ENCODE measurements at regions not wholly inside any gene's neighbourhood (a gene's known extent, or its start where the extent isn't known, plus 50 kb on each side); places are given as distances from the start of the nearest gene placed in this dataset.

DNA sequence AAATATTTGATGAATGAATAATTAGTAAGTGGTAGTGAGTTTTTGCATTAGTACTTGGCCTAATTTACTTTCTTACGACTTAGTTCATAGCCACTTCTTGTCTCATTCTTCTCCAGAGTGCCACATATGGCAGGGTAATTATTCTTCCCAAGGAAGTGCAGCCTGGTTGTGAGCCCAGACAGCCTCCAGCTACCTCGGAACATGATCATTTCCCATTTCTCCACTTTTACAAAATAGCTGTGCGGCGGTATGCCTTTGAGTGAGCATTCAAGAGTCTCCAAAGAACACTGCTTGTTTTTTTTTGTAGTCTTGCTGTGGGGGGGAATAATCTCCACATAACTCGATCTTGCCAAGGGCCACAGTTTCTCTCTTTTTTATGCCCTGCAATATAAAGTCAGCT lies 765.0 kb downstream of the HDGFL1 start:
- H3K36me3 Mint-ChIP-seq (ENCODE audit: low read depth): no peaks in the 10 kb centered on the region
- no peak overlapping the region for H3K4me3 Mint-ChIP-seq
- H3K27ac Mint-ChIP-seq: no peak overlapping the region
- POLR2A ChIA-PET: no interaction called here
- CTCF ChIA-PET: no interaction called here
- H3K9me3 Mint-ChIP-seq (ENCODE audit: insufficient read depth): no peaks in the 10 kb centered on the region
- DNase-seq (no peak), ATAC-seq (no peak)
- H3K27me3 Mint-ChIP-seq (ENCODE audit: low read depth): no peaks in the 10 kb centered on the region
- no peaks in the 10 kb centered on the region for H3K4me1 Mint-ChIP-seq (ENCODE audit: low read depth)

DNA sequence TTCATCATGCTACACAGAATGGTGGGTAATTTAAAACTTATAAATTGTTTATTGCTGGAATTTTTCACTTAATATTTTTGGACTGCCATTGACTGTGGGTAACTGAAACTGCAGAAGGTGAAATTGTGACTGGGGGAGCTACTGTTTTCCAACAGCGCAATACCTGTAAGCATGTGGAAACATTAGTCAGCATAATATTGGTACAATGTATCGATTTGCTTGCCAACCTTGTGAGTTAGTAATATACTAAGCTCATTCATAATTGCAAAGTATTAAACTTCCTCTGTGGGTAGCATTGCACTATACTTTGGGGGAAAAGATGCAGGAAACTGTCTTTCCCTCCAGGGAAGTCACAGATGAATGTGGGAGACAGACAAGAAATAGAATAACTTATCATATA lies 766.5 kb downstream of the HDGFL1 start:
- Mint-ChIP-seq H3K27ac (no peak overlapping the region), H3K9me3 (ENCODE audit: insufficient read depth) (no peaks in the 10 kb centered on the region)

DNA sequence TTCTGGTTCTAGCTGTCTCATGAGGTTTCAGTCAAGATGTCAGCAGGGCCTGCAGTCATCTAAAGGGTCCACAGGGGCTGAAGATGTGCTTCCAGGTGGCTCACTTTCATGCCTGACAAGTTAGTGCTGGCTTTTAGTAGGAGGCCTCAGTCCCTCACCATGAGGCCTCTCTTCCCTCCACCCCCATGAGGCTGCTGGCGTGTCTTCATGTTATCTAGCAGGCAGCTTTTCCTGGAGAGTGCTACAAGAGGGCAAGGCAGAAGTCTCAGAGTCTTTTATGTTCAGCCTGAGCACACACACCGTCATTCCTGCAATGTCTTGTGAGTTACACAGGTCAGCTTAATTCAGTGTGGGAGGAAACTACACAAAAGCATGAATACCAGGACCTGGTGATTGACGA lies 769.9 kb downstream of the HDGFL1 start:
- ATAC-seq: no peak
- H3K4me3 Mint-ChIP-seq: no peak overlapping the region
- no peak for DNase-seq
- no peaks in the 10 kb centered on the region for H3K9me3 Mint-ChIP-seq (ENCODE audit: insufficient read depth)
- no peaks in the 10 kb centered on the region for H3K27me3 Mint-ChIP-seq (ENCODE audit: low read depth)
- no peaks in the 10 kb centered on the region for H3K4me1 Mint-ChIP-seq (ENCODE audit: low read depth)
- H3K27ac Mint-ChIP-seq: no peak overlapping the region
- CTCF ChIA-PET: no interaction called here
- H3K36me3 Mint-ChIP-seq (ENCODE audit: low read depth): no peaks in the 10 kb centered on the region
- POLR2A ChIA-PET: no interaction called here

More for the DNA sequence above, 766.5 kb downstream of the HDGFL1 start:
- ChIA-PET POLR2A (no interaction called here), CTCF (interaction anchor here (0.6 kb wide), 1 partner anchor 139 kb away, joined by 3 read pairs; no protein-coding TSS in a partner anchor)
- Mint-ChIP-seq H3K27me3 (ENCODE audit: low read depth) (no peaks in the 10 kb centered on the region), H3K36me3 (ENCODE audit: low read depth) (no peaks in the 10 kb centered on the region), H3K4me3 (no peak overlapping the region), H3K4me1 (ENCODE audit: low read depth) (no peaks in the 10 kb centered on the region)
- ATAC-seq (no peak), DNase-seq (no peak)

DNA sequence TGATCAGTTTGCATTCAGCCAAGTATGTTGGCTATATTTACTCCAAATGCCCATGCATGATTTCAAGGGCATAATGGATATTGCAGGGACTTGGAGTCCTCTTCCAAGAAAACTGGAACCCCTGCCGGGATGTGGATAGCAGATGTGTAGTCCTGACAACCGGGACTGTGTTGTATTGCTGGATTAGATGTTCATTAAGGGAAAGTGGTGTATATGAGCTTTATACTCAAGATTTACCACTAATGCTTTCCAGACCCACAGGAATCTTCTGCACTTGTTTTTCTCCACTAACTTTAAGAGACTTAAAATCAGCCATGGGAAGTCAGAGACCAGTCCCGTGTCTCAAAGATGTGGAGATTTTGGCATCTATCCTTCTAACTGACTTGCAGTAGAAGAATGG lies 770.9 kb downstream of the HDGFL1 start:
- ChIA-PET POLR2A (no interaction called here), CTCF (no interaction called here)
- ATAC-seq (no peak), DNase-seq (no peak)
- H3K4me3 Mint-ChIP-seq: no peak overlapping the region
- no peaks in the 10 kb centered on the region for H3K27me3 Mint-ChIP-seq (ENCODE audit: low read depth)
- H3K27ac Mint-ChIP-seq: no peak overlapping the region
- H3K4me1 Mint-ChIP-seq (ENCODE audit: low read depth): no peaks in the 10 kb centered on the region
- H3K36me3 Mint-ChIP-seq (ENCODE audit: low read depth): no peaks in the 10 kb centered on the region
- no peaks in the 10 kb centered on the region for H3K9me3 Mint-ChIP-seq (ENCODE audit: insufficient read depth)

DNA sequence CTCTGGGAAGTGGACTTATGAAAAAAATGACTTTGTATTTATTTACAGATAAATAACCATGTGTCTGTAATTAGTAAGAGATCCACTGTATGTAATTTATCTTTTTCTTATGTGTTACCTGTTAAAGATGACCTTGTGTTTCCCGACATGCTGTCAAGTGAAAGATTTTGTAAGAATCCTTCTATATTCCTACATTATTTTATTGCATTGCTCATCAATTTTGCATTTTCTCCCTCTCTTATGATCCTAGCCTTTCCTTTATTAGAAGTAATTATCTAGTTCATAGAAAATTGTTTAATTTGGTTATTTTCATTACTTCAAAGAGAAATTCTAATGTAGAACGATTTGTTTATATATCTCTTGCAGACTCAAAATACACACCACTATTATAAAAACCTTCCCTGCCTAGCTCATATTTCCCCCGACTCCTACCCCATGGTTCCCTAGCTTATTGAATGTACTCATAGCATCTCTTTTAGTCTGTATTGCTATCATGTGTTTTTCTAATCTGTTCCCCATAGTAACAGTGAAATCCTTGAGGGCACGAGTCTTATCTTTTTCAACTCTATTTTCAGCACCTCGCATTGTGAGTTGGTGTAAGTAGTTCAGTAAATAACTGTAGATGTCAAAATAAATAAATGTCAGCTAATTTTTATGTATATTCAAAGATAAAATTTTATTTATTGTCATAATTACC lies 774.4 kb downstream of the HDGFL1 start:
- no peaks in the 10 kb centered on the region for H3K4me1 Mint-ChIP-seq (ENCODE audit: low read depth)
- POLR2A ChIA-PET: no interaction called here
- peaks cover 4% of the 10 kb centered on the region for H3K9me3 Mint-ChIP-seq (ENCODE audit: insufficient read depth)
- no peaks in the 10 kb centered on the region for H3K36me3 Mint-ChIP-seq (ENCODE audit: low read depth)
- no peak overlapping the region for H3K4me3 Mint-ChIP-seq
- DNase-seq: no peak
- H3K27me3 Mint-ChIP-seq (ENCODE audit: low read depth): no peaks in the 10 kb centered on the region
- CTCF ChIA-PET: no interaction called here
- H3K27ac Mint-ChIP-seq: no peak overlapping the region
- no peak for ATAC-seq

DNA sequence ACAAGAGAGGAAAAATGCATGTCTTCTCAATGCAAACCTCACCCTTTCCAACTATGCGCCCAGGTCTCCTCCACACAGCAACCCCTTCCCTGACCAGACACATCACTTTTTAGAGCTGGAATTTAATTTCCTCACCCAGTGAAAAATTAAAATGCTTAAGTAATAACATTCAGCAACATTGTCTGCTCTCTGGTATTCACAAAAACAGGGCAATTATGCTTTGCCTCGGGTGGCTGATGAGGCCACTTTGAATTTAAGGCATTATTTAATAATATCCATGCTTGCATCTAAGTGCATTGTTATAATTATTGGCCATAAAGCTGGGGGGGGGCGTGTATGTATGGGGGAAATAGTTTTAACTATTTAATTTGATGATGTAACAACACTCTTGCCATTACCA lies 777.8 kb upstream of the NRSN1 start:
- H3K9me3 Mint-ChIP-seq (ENCODE audit: insufficient read depth): peaks cover 4% of the 10 kb centered on the region
- H3K4me1 Mint-ChIP-seq (ENCODE audit: low read depth): no peaks in the 10 kb centered on the region
- H3K4me3 Mint-ChIP-seq: no peak overlapping the region
- no peaks in the 10 kb centered on the region for H3K36me3 Mint-ChIP-seq (ENCODE audit: low read depth)
- no peak for ATAC-seq
- CTCF ChIA-PET: no interaction called here
- POLR2A ChIA-PET: no interaction called here
- no peak for DNase-seq
- no peaks in the 10 kb centered on the region for H3K27me3 Mint-ChIP-seq (ENCODE audit: low read depth)
- H3K27ac Mint-ChIP-seq: no peak overlapping the region

DNA sequence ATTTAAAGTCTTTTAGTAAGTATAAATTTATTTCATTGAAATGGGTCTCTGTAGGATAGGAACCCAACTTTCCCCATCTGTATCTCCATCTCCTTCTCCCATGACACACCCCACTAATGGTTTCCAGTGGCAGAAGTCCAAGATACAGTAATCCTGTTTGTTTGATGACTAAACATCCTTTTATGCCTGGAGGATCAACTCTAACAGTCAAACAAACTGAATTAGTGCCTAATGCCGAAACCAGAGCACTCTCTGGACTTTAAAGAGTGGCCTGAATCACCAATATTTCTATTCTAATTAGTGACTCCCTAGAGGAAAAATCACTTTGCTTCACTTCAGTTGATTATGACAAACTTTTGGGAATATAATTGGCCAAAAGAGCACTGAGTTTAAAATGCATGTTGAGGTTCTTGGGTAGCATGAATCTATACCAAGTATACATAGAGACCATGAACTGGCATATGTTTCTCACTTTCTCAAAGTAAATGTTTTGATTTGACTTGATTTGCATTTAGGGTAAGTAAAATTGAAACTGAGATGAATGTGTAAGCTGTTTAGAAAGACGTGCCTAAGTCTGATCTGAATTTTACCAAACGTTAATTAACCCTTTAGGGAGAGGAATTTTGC lies 776.4 kb upstream of the NRSN1 start:
- no peak for DNase-seq
- no peak for ATAC-seq
- Mint-ChIP-seq H3K9me3 (ENCODE audit: insufficient read depth) (peaks cover 4% of the 10 kb centered on the region), H3K27me3 (ENCODE audit: low read depth) (no peaks in the 10 kb centered on the region), H3K4me1 (ENCODE audit: low read depth) (no peaks in the 10 kb centered on the region), H3K36me3 (ENCODE audit: low read depth) (no peaks in the 10 kb centered on the region), H3K4me3 (no peak overlapping the region), H3K27ac (no peak overlapping the region)
- CTCF ChIA-PET: no interaction called here
- POLR2A ChIA-PET: no interaction called here

DNA sequence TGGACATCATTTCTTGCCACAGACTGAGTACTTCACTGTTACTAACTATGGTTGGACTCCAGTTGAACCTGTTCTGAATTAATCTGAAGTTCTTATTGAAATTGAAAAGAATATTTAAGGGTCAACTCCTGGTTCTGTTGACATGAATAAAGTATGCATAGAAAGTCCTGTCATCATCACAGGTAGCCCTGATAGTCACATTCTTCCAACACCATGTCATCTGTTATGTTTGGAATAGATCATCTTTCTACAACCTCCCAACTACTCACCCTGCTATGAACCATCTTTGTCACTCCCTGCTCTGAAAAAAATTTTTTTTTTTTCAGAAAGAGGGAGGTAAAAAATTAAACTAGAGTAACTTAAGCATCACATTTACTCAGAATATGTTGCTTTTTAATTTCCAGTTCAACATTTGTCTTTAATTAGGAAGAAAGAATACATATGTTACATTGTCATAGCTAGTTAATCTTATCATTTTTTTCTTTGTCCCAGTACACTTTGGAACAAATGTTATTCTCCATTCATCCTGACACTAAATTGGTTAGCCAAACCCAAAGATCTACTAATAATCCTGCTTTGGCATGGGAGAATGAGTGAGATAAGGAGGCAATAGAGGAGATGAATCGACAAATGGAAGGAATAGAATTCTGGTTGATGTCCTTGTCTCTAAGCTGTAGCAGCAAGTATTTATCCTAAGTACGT lies 775.1 kb upstream of the NRSN1 start:
- no peaks in the 10 kb centered on the region for H3K4me1 Mint-ChIP-seq (ENCODE audit: low read depth)
- DNase-seq: no peak
- ChIA-PET CTCF (no interaction called here), POLR2A (no interaction called here)
- H3K4me3 Mint-ChIP-seq: no peak overlapping the region
- no peaks in the 10 kb centered on the region for H3K27me3 Mint-ChIP-seq (ENCODE audit: low read depth)
- H3K27ac Mint-ChIP-seq: no peak overlapping the region
- no peak for ATAC-seq
- H3K9me3 Mint-ChIP-seq (ENCODE audit: insufficient read depth): peaks cover 4% of the 10 kb centered on the region
- H3K36me3 Mint-ChIP-seq (ENCODE audit: low read depth): no peaks in the 10 kb centered on the region

DNA sequence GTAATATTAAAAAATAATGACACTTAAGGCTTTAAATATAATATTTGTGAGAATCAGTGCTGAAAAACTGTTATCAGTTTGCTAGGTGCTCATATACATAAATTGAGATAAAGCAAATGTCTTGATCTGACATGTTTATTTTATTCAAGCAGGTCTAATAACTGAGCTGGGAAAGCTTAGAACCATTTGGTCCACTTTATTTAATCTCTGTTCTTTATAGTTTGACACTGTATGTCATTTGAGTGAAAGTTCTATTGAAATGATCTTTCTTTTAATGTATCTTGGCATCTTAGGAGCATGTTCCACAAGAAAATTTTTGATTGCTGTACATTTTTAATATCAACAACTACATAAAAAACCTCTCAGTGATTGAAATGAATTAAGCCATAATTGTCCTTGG lies 772.0 kb upstream of the NRSN1 start:
- Mint-ChIP-seq H3K9me3 (ENCODE audit: insufficient read depth) (peaks cover 4% of the 10 kb centered on the region), H3K36me3 (ENCODE audit: low read depth) (no peaks in the 10 kb centered on the region), H3K4me1 (ENCODE audit: low read depth) (no peaks in the 10 kb centered on the region), H3K27me3 (ENCODE audit: low read depth) (no peaks in the 10 kb centered on the region), H3K27ac (no peak overlapping the region), H3K4me3 (no peak overlapping the region)
- ATAC-seq (no peak), DNase-seq (no peak)
- ChIA-PET POLR2A (no interaction called here), CTCF (no interaction called here)

DNA sequence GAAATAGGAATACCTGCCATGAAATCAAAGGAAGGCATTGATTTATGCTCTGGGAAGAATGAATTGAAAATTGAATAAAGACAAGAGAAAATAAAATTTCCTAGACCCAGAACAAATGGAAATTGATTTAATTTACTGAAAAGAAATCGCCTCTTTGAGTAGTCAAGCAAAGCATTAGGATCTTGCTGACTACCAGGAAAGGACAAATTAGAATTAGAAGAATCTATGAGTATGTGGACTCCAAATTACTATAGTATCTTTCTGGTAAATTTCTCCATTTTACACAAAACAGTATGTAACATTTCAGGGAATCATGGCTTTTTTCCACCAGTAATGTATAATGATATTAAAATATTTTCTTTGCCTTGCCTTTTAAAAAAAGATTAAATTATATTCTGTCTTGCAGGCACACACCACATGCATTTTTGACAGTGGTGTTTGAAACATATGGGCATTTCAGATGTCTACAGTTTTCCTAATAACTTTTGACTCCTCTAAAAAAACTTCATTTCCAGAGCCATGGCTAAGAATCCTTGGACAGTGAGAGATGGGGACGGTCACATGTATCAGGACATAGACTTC lies 768.7 kb upstream of the NRSN1 start:
- H3K4me1 Mint-ChIP-seq (ENCODE audit: low read depth): no peaks in the 10 kb centered on the region
- no peak overlapping the region for H3K4me3 Mint-ChIP-seq
- peaks cover 4% of the 10 kb centered on the region for H3K9me3 Mint-ChIP-seq (ENCODE audit: insufficient read depth)
- ATAC-seq (no peak), DNase-seq (no peak)
- H3K27ac Mint-ChIP-seq: no peak overlapping the region
- ChIA-PET CTCF (no interaction called here), POLR2A (no interaction called here)
- no peaks in the 10 kb centered on the region for H3K36me3 Mint-ChIP-seq (ENCODE audit: low read depth)
- no peaks in the 10 kb centered on the region for H3K27me3 Mint-ChIP-seq (ENCODE audit: low read depth)

DNA sequence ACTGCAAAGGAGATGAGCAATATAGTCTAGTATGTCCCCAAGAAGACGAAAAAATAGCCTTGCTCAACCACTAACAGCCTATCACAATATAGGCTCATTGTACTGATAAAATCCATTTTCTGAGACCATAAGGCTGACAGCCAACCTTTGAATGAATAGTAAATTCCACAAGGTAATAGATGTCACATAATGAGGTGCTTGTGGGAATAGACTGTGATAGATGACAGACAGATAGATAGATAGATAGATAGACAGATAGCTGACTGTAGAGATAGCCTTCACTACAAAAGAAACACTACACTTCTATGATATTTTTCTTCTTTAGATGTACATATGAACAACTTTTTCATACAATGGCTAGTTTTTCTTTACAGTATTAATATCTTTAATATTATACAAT lies 760.3 kb upstream of the NRSN1 start:
- no peaks in the 10 kb centered on the region for H3K36me3 Mint-ChIP-seq (ENCODE audit: low read depth)
- no peaks in the 10 kb centered on the region for H3K27me3 Mint-ChIP-seq (ENCODE audit: low read depth)
- CTCF ChIA-PET: no interaction called here
- H3K27ac Mint-ChIP-seq: no peak overlapping the region
- H3K4me3 Mint-ChIP-seq: no peak overlapping the region
- DNase-seq (no peak), ATAC-seq (no peak)
- no peaks in the 10 kb centered on the region for H3K4me1 Mint-ChIP-seq (ENCODE audit: low read depth)
- POLR2A ChIA-PET: no interaction called here
- no peaks in the 10 kb centered on the region for H3K9me3 Mint-ChIP-seq (ENCODE audit: insufficient read depth)

DNA sequence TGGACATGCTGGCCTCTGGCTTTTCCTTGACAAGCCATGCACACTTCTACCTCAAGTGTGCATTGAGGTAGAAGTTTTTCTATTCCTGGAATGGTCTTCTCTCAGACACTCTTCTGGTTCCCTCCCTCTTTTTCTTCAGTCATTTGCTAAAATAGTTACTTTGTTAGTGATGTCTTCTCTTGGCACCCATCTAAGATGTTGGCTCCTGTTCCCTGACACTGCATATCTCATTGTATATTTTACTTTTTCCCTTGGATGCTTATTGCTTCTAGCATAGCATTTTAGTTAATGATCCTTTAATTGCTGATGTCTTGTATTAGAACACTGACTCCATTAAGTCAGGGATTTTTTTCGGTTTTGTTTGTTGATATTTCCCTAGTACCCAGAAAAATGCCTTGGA lies 758.7 kb upstream of the NRSN1 start:
- Mint-ChIP-seq H3K9me3 (ENCODE audit: insufficient read depth) (no peaks in the 10 kb centered on the region), H3K4me3 (no peak overlapping the region), H3K27me3 (ENCODE audit: low read depth) (no peaks in the 10 kb centered on the region), H3K4me1 (ENCODE audit: low read depth) (no peaks in the 10 kb centered on the region), H3K27ac (no peak overlapping the region), H3K36me3 (ENCODE audit: low read depth) (no peaks in the 10 kb centered on the region)
- CTCF ChIA-PET: no interaction called here
- DNase-seq (no peak), ATAC-seq (no peak)
- POLR2A ChIA-PET: no interaction called here

Data from activated CD8-positive, alpha-beta T cell treated with anti-CD3 and anti-CD28 coated beads, Interleukin-2, amount 10 ng/mL, durations not matched to agents 7 days and 5 days (primary cell).